Mucosa of descending colon (tissue), 3 donors: ENCODE measurements at regions not wholly inside any gene's neighbourhood (a gene's known extent, or its start where the extent isn't known, plus 50 kb on each side); places are given as distances from the start of the nearest gene placed in this dataset.
A peak's percentile ranks its signal among the peaks of the same experiment; 100 is the strongest.
"Not testable (repeated sequence)": the region's sequence is repeated elsewhere in the genome, so short reads cannot be mapped to it uniquely, and the experiment has no call there.

Experiments used
- ATAC-seq: fragments of 200-7000 bp; cut with Tn5 transposase; one replicate; pipeline ENCODE4 v1.9.1; 2020; ENCODE audit warnings: mild to moderate bottlenecking, moderate library complexity
- DNase-seq, 3 donors: peaks; one replicate each; pipeline ENCODE4 v3.0.0-alpha.2; 2020
- H3K36me3 ChIP-seq: fragments of 200-600 bp; one replicate; pipeline ENCODE4 v1.8.0; 2021; ENCODE audit warnings: low read depth, mild to moderate bottlenecking
- H3K4me1 ChIP-seq: fragments of 200-600 bp; one replicate; pipeline ENCODE4 v1.8.0; 2021; ENCODE audit warnings: low read depth, mild to moderate bottlenecking
- H3K4me3 ChIP-seq: fragments of 200-600 bp; one replicate; pipeline ENCODE4 v1.8.0; 2021; ENCODE audit warnings: mild to moderate bottlenecking
- H3K9me3 ChIP-seq: fragments of 200-600 bp; one replicate; pipeline ENCODE4 v1.8.0; 2021; ENCODE audit warnings: mild to moderate bottlenecking
- intact Hi-C, 2 donors: fragments of 100-400 bp; cut with DNase I in 1 of 2; cut with micrococcal nuclease in 1 of 2; formaldehyde crosslinking; loops; one replicate each; pipeline versions ENCODE4 v1.11.0 to v1.11.1; 2022; cut with DNase I, micrococcal nuclease
- donor health status: DM: no; HTN: no; CAD: no; lungs with moderate emphysema.
- donor health status: DM: no; HTN: no; CAD: no.
- donor health status: DM: no; HTN: yes; CAD: no.

GRCh38 chr2:87499860-87500259 is 248.0 kb upstream of the PLGLB2 start:
- not testable (repeated sequence) for H3K4me3 ChIP-seq

GRCh38 chr2:87500421-87500820 is 247.5 kb upstream of the PLGLB2 start:
- H3K9me3 ChIP-seq, DNase-seq: not testable (repeated sequence)

More at GRCh38 chr2:87499860-87500259, 248.0 kb upstream of the PLGLB2 start:
- intact Hi-C loops, H3K4me1 ChIP-seq, H3K36me3 ChIP-seq, DNase-seq, H3K9me3 ChIP-seq: not testable (repeated sequence)
- ATAC-seq, result peak; percentile 47

GRCh38 chr2:87500951-87501350 is 246.9 kb upstream of the PLGLB2 start:
- DNase-seq, H3K9me3 ChIP-seq, ATAC-seq, intact Hi-C loops, H3K4me1 ChIP-seq, H3K4me3 ChIP-seq, H3K36me3 ChIP-seq: not testable (repeated sequence)

More at GRCh38 chr2:87500421-87500820, 247.5 kb upstream of the PLGLB2 start:
- intact Hi-C loops, H3K4me3 ChIP-seq, ATAC-seq, H3K4me1 ChIP-seq, H3K36me3 ChIP-seq: not testable (repeated sequence)

- intact Hi-C loops, H3K4me3 ChIP-seq, H3K4me1 ChIP-seq, H3K36me3 ChIP-seq, H3K9me3 ChIP-seq, DNase-seq, ATAC-seq: not testable (repeated sequence)
Measured at GRCh38 chr2:87502948-87503347, 244.9 kb upstream of the PLGLB2 start.

- ATAC-seq, DNase-seq, H3K4me1 ChIP-seq, H3K36me3 ChIP-seq, intact Hi-C loops, H3K4me3 ChIP-seq, H3K9me3 ChIP-seq: not testable (repeated sequence)
Measured at GRCh38 chr2:87505239-87505638, 242.6 kb upstream of the PLGLB2 start.

- ATAC-seq, result not testable (repeated sequence)
Measured at GRCh38 chr2:87505909-87506308, 242.0 kb upstream of the PLGLB2 start.

GRCh38 chr2:87507378-87508348 is 240.2 kb upstream of the PLGLB2 start:
- intact Hi-C loops, DNase-seq, H3K36me3 ChIP-seq, H3K4me3 ChIP-seq, H3K4me1 ChIP-seq, H3K9me3 ChIP-seq: not testable (repeated sequence)
- peak; percentile 79 for ATAC-seq

More at GRCh38 chr2:87505909-87506308, 242.0 kb upstream of the PLGLB2 start:
- intact Hi-C loops, H3K4me3 ChIP-seq, H3K9me3 ChIP-seq, H3K36me3 ChIP-seq, DNase-seq, H3K4me1 ChIP-seq: not testable (repeated sequence)

- H3K36me3 ChIP-seq, intact Hi-C loops, H3K9me3 ChIP-seq, ATAC-seq, DNase-seq, H3K4me1 ChIP-seq, H3K4me3 ChIP-seq: not testable (repeated sequence)
Measured at GRCh38 chr2:87511195-87511778, 236.6 kb upstream of the PLGLB2 start.

- H3K9me3 ChIP-seq, H3K36me3 ChIP-seq, H3K4me1 ChIP-seq, DNase-seq, H3K4me3 ChIP-seq, intact Hi-C loops, ATAC-seq: not testable (repeated sequence)
Measured at GRCh38 chr2:87512864-87513530, 234.9 kb upstream of the PLGLB2 start.

GRCh38 chr2:87514034-87514433 is 233.9 kb upstream of the PLGLB2 start:
- H3K36me3 ChIP-seq, H3K4me1 ChIP-seq, intact Hi-C loops, ATAC-seq, DNase-seq, H3K4me3 ChIP-seq, H3K9me3 ChIP-seq: not testable (repeated sequence)

- intact Hi-C loops, H3K4me1 ChIP-seq, H3K9me3 ChIP-seq, DNase-seq, H3K4me3 ChIP-seq, ATAC-seq, H3K36me3 ChIP-seq: not testable (repeated sequence)
Measured at GRCh38 chr2:87514515-87514914, 233.4 kb upstream of the PLGLB2 start.

GRCh38 chr2:87515226-87515625 is 232.7 kb upstream of the PLGLB2 start:
- H3K4me3 ChIP-seq, DNase-seq, intact Hi-C loops, H3K36me3 ChIP-seq, H3K4me1 ChIP-seq, H3K9me3 ChIP-seq: not testable (repeated sequence)
- peak; percentile 62 for ATAC-seq

- DNase-seq, H3K4me1 ChIP-seq, H3K4me3 ChIP-seq, ATAC-seq, H3K36me3 ChIP-seq, H3K9me3 ChIP-seq, intact Hi-C loops: not testable (repeated sequence)
Measured at GRCh38 chr2:87515875-87516274, 232.0 kb upstream of the PLGLB2 start.
